Left lung (tissue), 4 donors: ENCODE measurements at regions not wholly inside any gene's neighbourhood (a gene's known extent, or its start where the extent isn't known, plus 50 kb on each side); places are given as distances from the start of the nearest gene placed in this dataset.

Experiments
- ATAC-seq: fragments of 200-7000 bp; cut with Tn5 transposase; one replicate; pipeline ENCODE4 v1.9.1; 2020; ENCODE audit warnings: moderate library complexity
- DNase-seq, 4 donors: peaks; one replicate each; pipeline ENCODE4 v3.0.0-alpha.2; 2013 to 2020
- H3K27ac ChIP-seq, 2 donors: fragments of 200-600 bp; sonication (generic) in 1 of 2; one replicate each; pipeline versions ENCODE4 v1.5.0 to v1.8.0; 2020 to 2021
- H3K27me3 ChIP-seq, 2 donors: fragments of 200-600 bp; sonication (generic) in 1 of 2; one replicate each; pipeline versions ENCODE4 v1.5.0 to v1.8.0; 2020 to 2021
- H3K36me3 ChIP-seq, 2 donors: fragments of 200-600 bp; sonication (generic) in 1 of 2; one replicate each; pipeline versions ENCODE4 v1.5.0 to v1.8.0; 2020 to 2021
- H3K4me1 ChIP-seq, 2 donors: fragments of 200-600 bp; one replicate each; pipeline ENCODE4 v1.8.0; 2021
- H3K4me3 ChIP-seq, 2 donors: fragments of 200-600 bp; sonication (generic) in 1 of 2; one replicate each; pipeline versions ENCODE4 v1.5.0 to v1.8.0; 2020 to 2021; ENCODE audit warnings: mild to moderate bottlenecking in 1 of 2
- H3K9me3 ChIP-seq, 2 donors: fragments of 200-600 bp; sonication (generic) in 1 of 2; one replicate each; pipeline versions ENCODE4 v1.5.0 to v1.8.0; 2020 to 2021
- intact Hi-C, 2 donors: fragments of 100-400 bp; cut with DNase I; formaldehyde crosslinking; loops; one replicate each; pipeline versions ENCODE4 v1.11.2 to v1.14.2; 2022
- TF ChIP-seq, protein P1 (sequence below), 2 donors: fragments of 200-600 bp; sonication (generic) in 1 of 2; IDR thresholded peaks; one replicate each; pipeline versions ENCODE4 v1.5.0 to v1.8.0; 2021; ENCODE audit warnings: antibody characterized with exemption in 2 of 2
- donor health status: DM: no; HTN: yes; CAD: no.
- donor health status: DM: no; HTN: no; CAD: no.

DNA sequence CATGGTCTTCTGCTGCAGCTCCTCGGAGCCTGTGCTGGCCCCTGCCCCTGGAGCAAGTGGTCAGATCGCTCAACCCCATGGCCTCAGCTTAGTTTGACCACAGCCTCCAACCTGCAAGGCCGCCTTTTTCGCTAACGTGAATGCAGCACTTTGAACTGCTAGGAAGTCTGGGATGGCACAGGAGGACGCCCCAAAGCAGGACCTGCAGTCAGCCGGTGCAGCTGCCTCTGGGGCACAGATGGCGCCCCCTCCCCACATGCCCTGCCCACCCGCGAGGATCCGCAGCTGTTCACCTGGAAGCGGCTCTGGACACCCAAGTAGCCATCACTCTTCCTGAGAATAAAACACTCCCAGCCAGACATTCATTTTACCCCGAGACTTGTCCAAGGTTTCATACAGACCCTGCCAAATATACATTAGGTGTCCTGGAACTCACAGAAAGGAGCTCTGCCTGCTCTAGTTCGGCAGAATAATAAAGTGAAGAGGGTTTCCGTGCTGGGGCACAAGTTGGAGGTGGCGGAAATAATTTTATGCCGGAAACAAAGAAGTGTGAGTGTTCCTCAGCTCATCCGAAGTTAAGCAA lies 510.1 kb downstream of the EIPR1 start:
- ATAC-seq (no peak), DNase-seq (no peak)
- Histone ChIP-seq H3K4me1 (no peaks in the 10 kb centered on the region), H3K27ac (no peak overlapping the region), H3K27me3 (peaks cover 0 to 13% of the 10 kb centered on the region in 2 donors), H3K36me3 (no peaks in the 10 kb centered on the region), H3K9me3 (no peaks in the 10 kb centered on the region), H3K4me3 (no peak overlapping the region)
- intact Hi-C loops = no loop called here
- TF ChIP-seq, protein P1, sequence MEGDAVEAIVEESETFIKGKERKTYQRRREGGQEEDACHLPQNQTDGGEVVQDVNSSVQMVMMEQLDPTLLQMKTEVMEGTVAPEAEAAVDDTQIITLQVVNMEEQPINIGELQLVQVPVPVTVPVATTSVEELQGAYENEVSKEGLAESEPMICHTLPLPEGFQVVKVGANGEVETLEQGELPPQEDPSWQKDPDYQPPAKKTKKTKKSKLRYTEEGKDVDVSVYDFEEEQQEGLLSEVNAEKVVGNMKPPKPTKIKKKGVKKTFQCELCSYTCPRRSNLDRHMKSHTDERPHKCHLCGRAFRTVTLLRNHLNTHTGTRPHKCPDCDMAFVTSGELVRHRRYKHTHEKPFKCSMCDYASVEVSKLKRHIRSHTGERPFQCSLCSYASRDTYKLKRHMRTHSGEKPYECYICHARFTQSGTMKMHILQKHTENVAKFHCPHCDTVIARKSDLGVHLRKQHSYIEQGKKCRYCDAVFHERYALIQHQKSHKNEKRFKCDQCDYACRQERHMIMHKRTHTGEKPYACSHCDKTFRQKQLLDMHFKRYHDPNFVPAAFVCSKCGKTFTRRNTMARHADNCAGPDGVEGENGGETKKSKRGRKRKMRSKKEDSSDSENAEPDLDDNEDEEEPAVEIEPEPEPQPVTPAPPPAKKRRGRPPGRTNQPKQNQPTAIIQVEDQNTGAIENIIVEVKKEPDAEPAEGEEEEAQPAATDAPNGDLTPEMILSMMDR (IDR thresholded peaks at IDR 0.05) = no peak

DNA sequence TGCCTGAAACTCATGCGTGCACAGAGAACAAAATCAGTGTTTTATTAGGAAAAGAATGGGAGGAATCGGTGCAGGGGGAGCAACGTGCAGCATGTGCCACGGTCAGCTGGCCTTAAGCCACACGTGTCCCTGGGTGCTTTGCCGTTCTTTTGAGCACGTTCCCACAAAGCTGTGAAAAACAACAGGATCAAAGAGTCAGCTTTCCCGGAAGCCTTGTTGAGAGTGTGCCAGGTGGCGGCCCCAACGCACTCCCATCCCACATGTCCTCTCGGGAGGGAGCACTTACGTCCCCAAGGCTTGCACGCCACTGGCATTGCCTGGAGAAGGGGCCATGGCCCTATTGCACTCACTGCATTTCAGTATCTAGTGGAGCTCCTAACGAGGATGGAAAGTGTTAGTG lies 511.2 kb downstream of the EIPR1 start:
- intact Hi-C loops = no loop called here
- Histone ChIP-seq H3K4me3 (no peak overlapping the region), H3K9me3 (no peaks in the 10 kb centered on the region), H3K27ac (no peak overlapping the region), H3K27me3 (peaks cover 0 to 13% of the 10 kb centered on the region in 2 donors), H3K4me1 (no peaks in the 10 kb centered on the region), H3K36me3 (no peaks in the 10 kb centered on the region)
- DNase-seq = no peak
- ATAC-seq = no peak
- TF ChIP-seq, protein P1 (IDR thresholded peaks at IDR 0.05) = no peak

DNA sequence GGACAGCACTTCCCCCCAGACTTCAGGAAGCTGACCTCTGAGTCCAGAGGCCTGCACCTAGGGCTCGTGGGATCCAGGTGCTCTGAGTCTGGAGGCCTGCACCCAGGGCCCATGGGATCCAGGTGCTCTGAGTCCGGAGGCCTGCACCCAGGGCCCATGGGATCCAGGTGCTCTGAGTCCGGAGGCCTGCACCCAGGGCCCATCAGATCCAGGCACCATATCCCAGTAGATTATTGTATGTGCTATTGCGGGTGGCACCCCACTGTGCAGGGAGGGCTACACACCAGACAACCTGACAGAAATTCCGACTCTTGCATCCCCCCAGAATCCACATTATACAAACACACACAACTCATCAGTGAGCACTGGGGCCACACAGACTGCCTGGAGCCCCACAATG lies 515.2 kb downstream of the EIPR1 start:
- Histone ChIP-seq H3K9me3 (no peaks in the 10 kb centered on the region), H3K27ac (no peak overlapping the region), H3K4me3 (no peak overlapping the region), H3K36me3 (no peaks in the 10 kb centered on the region), H3K27me3 (peaks cover 0 to 6% of the 10 kb centered on the region in 2 donors), H3K4me1 (no peaks in the 10 kb centered on the region)
- DNase-seq (no peak), ATAC-seq (no peak)
- TF ChIP-seq, protein P1 (IDR thresholded peaks at IDR 0.05) = no peak
- intact Hi-C loops = no loop called here

DNA sequence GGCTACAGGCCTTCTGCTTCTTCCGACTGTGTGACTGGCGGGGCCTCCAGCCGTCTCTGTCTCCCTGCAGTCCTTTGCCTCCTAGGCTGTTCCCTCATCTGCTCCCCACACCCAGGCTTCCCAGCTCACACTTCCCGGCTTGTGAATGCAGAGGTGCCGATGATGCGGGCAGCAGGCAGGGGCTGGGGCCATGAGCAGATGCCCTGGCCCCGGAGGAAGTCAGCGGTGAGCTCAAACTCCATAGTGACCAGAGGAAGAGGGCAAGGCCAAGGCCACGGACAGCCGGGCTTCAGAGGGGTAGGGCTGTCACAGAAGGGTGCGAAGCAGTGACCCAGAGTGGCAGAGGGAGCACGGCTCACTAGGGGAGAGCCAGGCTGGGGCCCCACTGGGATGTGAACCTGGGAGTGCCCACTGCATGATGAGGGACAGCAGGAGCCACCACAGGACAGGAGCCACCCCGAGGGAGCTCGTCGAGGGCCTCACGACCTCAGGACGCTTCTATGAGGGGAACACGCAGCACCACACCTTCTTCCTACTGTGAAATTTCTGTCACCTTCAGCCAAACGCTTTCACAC lies 515.9 kb downstream of the EIPR1 start:
- Histone ChIP-seq H3K27ac (no peak overlapping the region), H3K4me1 (no peaks in the 10 kb centered on the region), H3K9me3 (no peaks in the 10 kb centered on the region), H3K36me3 (no peaks in the 10 kb centered on the region), H3K4me3 (no peak overlapping the region), H3K27me3 (no peaks in the 10 kb centered on the region)
- ATAC-seq (no peak), DNase-seq (no peak)
- intact Hi-C loops = no loop called here
- TF ChIP-seq, protein P1 (IDR thresholded peaks at IDR 0.05) = no peak

DNA sequence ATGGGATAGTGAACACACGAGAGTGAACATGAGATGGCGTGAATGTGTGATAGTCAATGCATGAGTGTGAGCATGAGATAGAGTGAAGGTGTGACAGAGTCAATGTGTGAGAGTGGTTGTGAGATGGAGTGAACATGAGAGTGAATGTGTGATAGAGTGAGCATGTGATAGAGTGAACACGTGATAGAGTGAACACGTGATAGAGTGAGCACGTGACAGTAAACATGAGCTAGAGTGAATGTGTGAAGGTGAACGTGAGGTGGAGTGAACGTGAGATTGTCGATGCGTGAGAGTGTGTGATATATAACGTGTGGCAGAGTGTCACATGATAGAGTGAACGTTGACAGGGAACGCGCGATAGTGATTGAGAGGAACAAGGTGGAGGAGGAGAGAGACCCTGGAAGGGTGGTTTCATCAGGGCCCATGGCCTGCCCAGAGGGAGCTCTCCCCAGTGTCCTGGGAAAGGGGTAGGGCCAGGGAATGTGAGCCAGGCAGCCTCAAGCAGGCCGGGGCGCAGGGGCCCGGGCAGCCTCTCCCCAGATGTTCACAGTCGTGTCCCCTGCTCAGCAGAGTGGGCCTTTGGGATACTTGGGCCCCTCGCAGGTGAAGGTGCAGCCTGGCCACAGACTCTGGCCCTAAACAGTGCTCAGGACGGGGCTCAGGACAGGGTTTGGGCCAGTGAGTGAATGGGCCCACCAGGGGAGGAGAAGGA lies 516.9 kb downstream of the EIPR1 start:
- no peaks in the 10 kb centered on the region for H3K27me3 ChIP-seq
- H3K9me3 ChIP-seq = no peaks in the 10 kb centered on the region
- intact Hi-C loops = no loop called here
- H3K36me3 ChIP-seq = no peaks in the 10 kb centered on the region
- H3K4me1 ChIP-seq = no peaks in the 10 kb centered on the region
- H3K4me3 ChIP-seq = no peak overlapping the region
- DNase-seq (no peak), ATAC-seq (no peak)
- no peak overlapping the region for H3K27ac ChIP-seq
- TF ChIP-seq, protein P1 (IDR thresholded peaks at IDR 0.05) = no peak
